GM18909 (cell line): ENCODE measurements at regions not wholly inside any gene's neighbourhood (a gene's known extent, or its start where the extent isn't known, plus 50 kb on each side); places are given as distances from the start of the nearest gene placed in this dataset.

ENCODE experiments used
- ATAC-seq: cut with Tn5 transposase; IDR thresholded peaks from one replicate; pipeline ENCODE4 v1.9.1; 2021; ENCODE audit warnings: mild to moderate bottlenecking; ENCODE audit not compliant: unreplicated experiment, poor library complexity

DNA sequence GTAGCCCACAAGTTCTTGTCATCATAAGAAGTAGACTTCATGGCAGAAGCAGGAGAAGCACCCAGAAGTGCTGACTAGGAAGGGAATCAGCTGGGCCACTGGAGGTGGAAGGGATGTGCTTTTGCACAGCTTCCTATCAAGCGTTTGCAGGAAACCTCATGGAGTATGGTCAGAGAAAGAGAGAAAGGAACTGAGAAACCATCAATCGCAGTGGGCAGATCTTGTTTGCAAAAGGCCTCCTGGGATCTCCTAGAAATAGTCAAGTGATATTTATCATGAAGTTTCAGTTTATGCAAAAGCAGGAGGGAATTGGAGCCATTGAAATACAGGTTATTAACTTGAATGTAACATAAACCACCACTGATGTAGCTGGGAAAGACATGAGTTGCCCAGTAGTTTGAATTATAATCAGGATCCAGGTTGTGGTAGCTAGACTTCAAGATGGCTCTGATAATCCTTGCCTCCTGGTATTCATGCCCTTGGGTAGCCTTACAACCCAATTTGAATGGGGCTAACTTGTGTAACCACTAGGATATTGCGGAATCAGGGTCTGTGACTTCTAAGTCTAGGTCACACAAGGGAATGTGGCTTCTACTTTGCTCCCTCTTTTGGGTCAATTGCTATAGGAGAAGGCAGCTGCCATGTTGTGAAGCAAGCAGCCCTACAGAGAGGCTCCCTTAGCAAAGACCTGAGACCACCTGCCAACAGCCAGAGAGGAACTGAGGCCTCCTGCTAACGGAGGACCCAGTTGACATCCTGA, 69.8 kb upstream of the TCF4 start:
- ATAC-seq = no peak

GRCh38 chr18:55654986-55655385, 67.0 kb upstream of the TCF4 start:
- no peak for ATAC-seq

- no peak for ATAC-seq
Observed at GRCh38 chr18:55651236-55651635, 63.2 kb upstream of the TCF4 start.

DNA sequence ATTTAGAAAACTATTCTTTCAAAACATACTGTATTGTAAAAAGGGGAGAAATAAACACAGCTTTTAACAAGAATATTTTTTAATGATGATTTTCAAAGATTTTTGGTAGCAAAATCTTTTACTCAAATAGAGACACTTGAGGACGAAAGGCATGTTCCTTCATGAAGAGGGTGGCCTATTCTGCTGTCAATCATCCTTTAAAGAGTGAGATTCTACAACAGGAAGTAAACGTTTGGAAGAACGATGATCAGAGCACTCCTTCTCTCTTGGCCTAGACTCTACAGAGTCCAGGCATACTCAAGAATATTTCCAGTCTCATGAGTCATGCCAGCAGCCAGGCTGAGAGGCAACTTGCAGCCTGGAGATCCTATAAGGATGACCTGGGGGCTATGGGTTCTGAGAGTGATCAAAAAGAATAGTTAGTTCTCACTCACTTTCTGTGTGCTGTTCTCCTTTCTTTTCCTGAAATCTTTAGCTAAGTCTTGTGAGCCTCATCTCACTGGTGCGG, 62.4 kb upstream of the TCF4 start:
- ATAC-seq = no peak

DNA sequence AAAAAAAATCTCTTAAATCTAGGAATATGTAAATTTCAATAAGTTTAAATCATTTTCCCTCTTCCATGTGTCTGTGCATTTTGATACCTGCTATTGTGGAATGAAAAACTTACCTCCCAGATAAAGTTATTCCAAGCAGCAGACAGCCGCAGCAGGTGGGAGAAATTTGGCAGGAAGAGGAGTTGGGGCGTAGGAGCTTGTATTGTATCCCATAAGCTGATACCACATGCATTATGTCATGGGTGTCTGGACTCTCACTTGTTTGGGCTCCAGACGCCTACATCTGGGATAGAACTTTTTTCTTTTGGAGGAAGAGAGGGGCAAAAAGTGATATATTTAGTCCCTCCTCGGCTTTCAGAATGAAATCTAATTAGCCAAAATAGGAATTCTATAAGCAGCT, 59.3 kb upstream of the TCF4 start:
- no peak for ATAC-seq

- no peak for ATAC-seq
Observed at GRCh38 chr18:55642191-55642590, 54.2 kb upstream of the TCF4 start.

DNA sequence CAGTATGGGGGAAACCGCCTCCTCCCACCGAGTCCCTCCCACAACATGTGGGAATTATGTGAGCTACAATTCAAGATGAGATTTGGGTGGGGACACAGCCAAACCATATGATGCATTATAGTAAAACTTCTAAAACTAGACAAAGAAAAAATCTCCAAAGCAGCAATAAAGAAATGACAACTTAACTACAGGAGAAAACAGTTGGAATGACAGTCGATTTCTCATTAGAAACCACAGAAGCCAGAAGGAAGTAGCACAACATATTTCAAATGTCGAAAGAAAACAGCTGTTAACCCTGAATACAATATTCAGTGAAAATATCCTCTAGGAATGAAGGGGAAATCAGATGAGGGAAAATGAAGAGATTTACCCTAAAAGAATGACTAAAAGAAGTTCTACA, 53.5 kb upstream of the TCF4 start:
- ATAC-seq = no peak
